Lung microvascular endothelial cell (primary cell): ENCODE measurements at regions not wholly inside any gene's neighbourhood (a gene's known extent, or its start where the extent isn't known, plus 50 kb on each side); places are given as distances from the start of the nearest gene placed in this dataset.

Experiments used
- DNase-seq, 2 donors: peaks; one replicate each; pipeline versions ENCODE4 v3.0.0 to v3.0.0-alpha.2; 2010; ENCODE audit warnings: low read depth in 2 of 2

GRCh38 chr18:66752733-66753132 lies 148.8 kb upstream of the CDH19 start:
- no peak for DNase-seq

- DNase-seq, result peak in 1 of 2 donors; percentile 66
These were observed 145.7 kb upstream of the CDH19 start for GRCh38 chr18:66749481-66750035.

- peak; percentile 3 to 59 for DNase-seq
These were observed 145.1 kb upstream of the CDH19 start for GRCh38 chr18:66749030-66749429.

- DNase-seq, result no peak
These were observed 138.9 kb upstream of the CDH19 start for GRCh38 chr18:66742832-66743231.

GRCh38 chr18:66735933-66736332 lies 132.0 kb upstream of the CDH19 start:
- DNase-seq, result no peak

GRCh38 chr18:66734451-66734850 lies 130.6 kb upstream of the CDH19 start:
- no peak for DNase-seq

GRCh38 chr18:66731890-66732289 lies 128.0 kb upstream of the CDH19 start:
- no peak for DNase-seq

- DNase-seq, result no peak
These were observed 125.8 kb upstream of the CDH19 start for GRCh38 chr18:66729442-66730239.

- DNase-seq, result no peak
These were observed 125.1 kb upstream of the CDH19 start for GRCh38 chr18:66728951-66729350.

- DNase-seq, result peak in 1 of 2 donors; percentile 63
These were observed 124.1 kb upstream of the CDH19 start for GRCh38 chr18:66727991-66728390.

GRCh38 chr18:66724664-66725356 lies 120.9 kb upstream of the CDH19 start:
- DNase-seq, result no peak

GRCh38 chr18:66722671-66723070 lies 118.8 kb upstream of the CDH19 start:
- no peak for DNase-seq

GRCh38 chr18:66708646-66709045 lies 104.8 kb upstream of the CDH19 start:
- DNase-seq, result no peak

GRCh38 chr18:66707473-66707872 lies 103.6 kb upstream of the CDH19 start:
- no peak for DNase-seq

GRCh38 chr18:66695281-66695680 lies 91.4 kb upstream of the CDH19 start:
- DNase-seq, result no peak

- no peak for DNase-seq
These were observed 91.0 kb upstream of the CDH19 start for GRCh38 chr18:66694852-66695251.

- DNase-seq, result no peak
These were observed 83.7 kb upstream of the CDH19 start for GRCh38 chr18:66687635-66688034.

- DNase-seq, result peak; percentile 28 to 77
These were observed 79.0 kb upstream of the CDH19 start for GRCh38 chr18:66682855-66683322.

GRCh38 chr18:66676699-66677098 lies 72.8 kb upstream of the CDH19 start:
- DNase-seq, result no peak

- DNase-seq, result no peak
These were observed 70.4 kb upstream of the CDH19 start for GRCh38 chr18:66674286-66674685.

GRCh38 chr18:66668706-66669105 lies 64.8 kb upstream of the CDH19 start:
- DNase-seq, result no peak

GRCh38 chr18:66662632-66663031 lies 58.7 kb upstream of the CDH19 start:
- no peak for DNase-seq

- no peak for DNase-seq
These were observed 51.5 kb upstream of the CDH19 start for GRCh38 chr18:66655407-66655806.
